ENCODE measurements at regions not wholly inside any gene's neighbourhood (a gene's known extent, or its start where the extent isn't known, plus 50 kb on each side); places are given as distances from the start of the nearest gene placed in this dataset.

- no peak for DNase-seq (ENCODE audit: low spot score)
- H3K27ac ChIP-seq, result no peak overlapping the region
- CTCF ChIA-PET, result no interaction called here
- POLR2A ChIA-PET (ENCODE audit: low non-redundant PET), result no interaction called here
- TF ChIP-seq, protein P1, sequence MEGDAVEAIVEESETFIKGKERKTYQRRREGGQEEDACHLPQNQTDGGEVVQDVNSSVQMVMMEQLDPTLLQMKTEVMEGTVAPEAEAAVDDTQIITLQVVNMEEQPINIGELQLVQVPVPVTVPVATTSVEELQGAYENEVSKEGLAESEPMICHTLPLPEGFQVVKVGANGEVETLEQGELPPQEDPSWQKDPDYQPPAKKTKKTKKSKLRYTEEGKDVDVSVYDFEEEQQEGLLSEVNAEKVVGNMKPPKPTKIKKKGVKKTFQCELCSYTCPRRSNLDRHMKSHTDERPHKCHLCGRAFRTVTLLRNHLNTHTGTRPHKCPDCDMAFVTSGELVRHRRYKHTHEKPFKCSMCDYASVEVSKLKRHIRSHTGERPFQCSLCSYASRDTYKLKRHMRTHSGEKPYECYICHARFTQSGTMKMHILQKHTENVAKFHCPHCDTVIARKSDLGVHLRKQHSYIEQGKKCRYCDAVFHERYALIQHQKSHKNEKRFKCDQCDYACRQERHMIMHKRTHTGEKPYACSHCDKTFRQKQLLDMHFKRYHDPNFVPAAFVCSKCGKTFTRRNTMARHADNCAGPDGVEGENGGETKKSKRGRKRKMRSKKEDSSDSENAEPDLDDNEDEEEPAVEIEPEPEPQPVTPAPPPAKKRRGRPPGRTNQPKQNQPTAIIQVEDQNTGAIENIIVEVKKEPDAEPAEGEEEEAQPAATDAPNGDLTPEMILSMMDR (conservative IDR thresholded peaks at IDR 0.05; ENCODE audit: low read depth), result no peak
Measured at GRCh38 chr18:5619376-5619775, 75.6 kb upstream of the EPB41L3 start.

- ChIA-PET CTCF (no interaction called here), POLR2A (ENCODE audit: low non-redundant PET) (no interaction called here)
- no peak overlapping the region for H3K27ac ChIP-seq
- no peak for DNase-seq (ENCODE audit: low spot score)
- TF ChIP-seq, protein P1 (conservative IDR thresholded peaks at IDR 0.05; ENCODE audit: low read depth), result no peak
Measured at GRCh38 chr18:5618047-5618688, 74.4 kb upstream of the EPB41L3 start.

DNA sequence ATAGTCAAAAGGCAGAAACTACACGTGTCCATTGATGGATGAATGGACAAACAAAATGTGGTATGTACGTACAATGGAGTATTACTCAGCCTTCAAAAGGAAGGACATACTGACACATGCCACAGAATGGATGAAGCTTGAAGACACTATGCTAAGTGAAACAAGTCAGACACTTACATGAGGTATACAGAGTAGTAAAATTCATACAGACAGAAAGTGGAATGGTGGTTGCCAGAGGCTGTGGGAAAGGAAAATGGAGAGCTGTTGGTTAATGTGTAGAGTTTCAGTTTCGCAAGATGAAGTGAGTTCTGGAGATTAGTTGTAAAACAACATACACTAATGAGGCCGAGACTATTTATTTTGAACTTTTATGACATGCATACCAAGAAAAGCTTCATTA lies 67.4 kb upstream of the EPB41L3 start:
- H3K27ac ChIP-seq, result no peak overlapping the region
- ChIA-PET CTCF (no interaction called here), POLR2A (ENCODE audit: low non-redundant PET) (no interaction called here)
- TF ChIP-seq, protein P1 (conservative IDR thresholded peaks at IDR 0.05; ENCODE audit: low read depth), result no peak
- no peak for DNase-seq (ENCODE audit: low spot score)

- ChIA-PET POLR2A (ENCODE audit: low non-redundant PET) (no interaction called here), CTCF (no interaction called here)
- no peak for DNase-seq (ENCODE audit: low spot score)
- TF ChIP-seq, protein P1 (conservative IDR thresholded peaks at IDR 0.05; ENCODE audit: low read depth), result no peak
- no peak overlapping the region for H3K27ac ChIP-seq
Measured at GRCh38 chr18:5608846-5609245, 65.0 kb upstream of the EPB41L3 start.

GRCh38 chr18:5606951-5607350 lies 63.2 kb upstream of the EPB41L3 start:
- POLR2A ChIA-PET (ENCODE audit: low non-redundant PET), result no interaction called here
- CTCF ChIA-PET, result no interaction called here
- no peak overlapping the region for H3K27ac ChIP-seq
- TF ChIP-seq, protein P1 (conservative IDR thresholded peaks at IDR 0.05; ENCODE audit: low read depth), result no peak
- DNase-seq (ENCODE audit: low spot score), result no peak

GRCh38 chr18:5604778-5605177 lies 61.0 kb upstream of the EPB41L3 start:
- ChIA-PET CTCF (interaction anchor here (0.5 to 0.7 kb wide), 2 partner anchors 232 to 1521 kb away, joined by 3 read pairs; no protein-coding TSS in a partner anchor), POLR2A (ENCODE audit: low non-redundant PET) (no interaction called here)
- TF ChIP-seq, protein P1 (conservative IDR thresholded peaks at IDR 0.05; ENCODE audit: low read depth), result no peak
- no peak for DNase-seq (ENCODE audit: low spot score)
- H3K27ac ChIP-seq, result no peak overlapping the region
